PC-9 (cell line): ENCODE measurements at regions not wholly inside any gene's neighbourhood (a gene's known extent, or its start where the extent isn't known, plus 50 kb on each side); places are given as distances from the start of the nearest gene placed in this dataset.

ENCODE experiments used
- BruUV-seq: library from RNA; stranded (reverse); fragments of 400-500 nt; replicated peaks from 2 replicates; lab custom pipeline; 2021; lab: Mats Ljungman, UMichigan
- CTCF ChIA-PET: fragments of 300-600 bp; sonication (Branson Sonifier 250); formaldehyde crosslinking; loops from one replicate; lab custom pipeline; 2022; ENCODE audit warnings: antibody characterized with exemption; lab: Charles Lee
- POLR2A ChIA-PET: fragments of 300-600 bp; sonication (Branson Sonifier 250); formaldehyde crosslinking; loops from one replicate; lab custom pipeline; 2022; ENCODE audit warnings: antibody characterized with exemption; ENCODE audit not compliant: unreplicated experiment; lab: Charles Lee
- DNase-seq, 2 experiments: peaks; one replicate each; pipeline versions ENCODE4 v3.0.0 to v3.0.0-alpha.2; 2015 to 2022; ENCODE audit warnings: mixed read lengths in 1 of 2
- H2AFZ ChIP-seq: fragments of 200-600 bp; sonication (generic); 2 replicates; pipeline ENCODE4 v1.8.1; 2017; ENCODE audit warnings: antibody characterized with exemption
- H3F3A ChIP-seq: fragments of 200-600 bp; sonication (generic); 2 replicates; pipeline ENCODE4 v1.8.1; 2017; ENCODE audit warnings: antibody characterized with exemption, mild to moderate bottlenecking, low read depth; ENCODE audit not compliant: insufficient read depth
- H3K27ac ChIP-seq: fragments of 200-600 bp; sonication (generic); 2 replicates; pipeline ENCODE4 v1.6.1; 2016; ENCODE audit warnings: mixed run types
- H3K27me3 ChIP-seq: fragments of 200-600 bp; sonication (generic); 2 replicates; pipeline ENCODE4 v1.6.1; 2016; ENCODE audit warnings: low read depth, mixed run types; ENCODE audit not compliant: insufficient read depth
- H3K36me3 ChIP-seq: fragments of 200-600 bp; sonication (generic); 2 replicates; pipeline ENCODE4 v1.6.1; 2016; ENCODE audit warnings: low read depth, mixed run types
- H3K4me1 ChIP-seq: fragments of 200-600 bp; sonication (generic); replicated peaks from 2 replicates; pipeline ENCODE4 v1.6.1; 2016; ENCODE audit warnings: mixed run types; ENCODE audit not compliant: insufficient read depth
- H3K4me2 ChIP-seq: fragments of 200-600 bp; sonication (generic); 2 replicates; pipeline ENCODE4 v1.6.1; 2017; ENCODE audit warnings: mixed run types
- H3K4me3 ChIP-seq: fragments of 200-600 bp; sonication (generic); 2 replicates; pipeline ENCODE4 v1.6.1; 2016; ENCODE audit warnings: mixed run types
- H3K79me2 ChIP-seq: fragments of 200-600 bp; sonication (generic); 2 replicates; pipeline ENCODE4 v1.6.1; 2017; ENCODE audit warnings: low read depth, mixed run types
- H3K9me2 ChIP-seq: fragments of 200-600 bp; sonication (generic); 2 replicates; pipeline ENCODE4 v1.8.1; 2017; ENCODE audit warnings: mild to moderate bottlenecking; ENCODE audit not compliant: insufficient read depth
- H3K9me3 ChIP-seq: fragments of 200-600 bp; sonication (generic); 2 replicates; pipeline ENCODE4 v1.8.1; 2016; ENCODE audit warnings: low read depth; ENCODE audit not compliant: insufficient read depth
- H4K20me1 ChIP-seq: fragments of 200-600 bp; sonication (generic); 2 replicates; pipeline ENCODE4 v1.8.1; 2017; ENCODE audit not compliant: insufficient read depth
- EZH2 ChIP-seq: fragments of 200-600 bp; sonication (generic); IDR thresholded peaks from 2 replicates; pipeline ENCODE4 v1.8.0; 2017; ENCODE audit warnings: antibody characterized with exemption, low read depth
- intact Hi-C: fragments of 100-400 bp; cut with micrococcal nuclease; formaldehyde crosslinking; loops from one replicate; pipeline ENCODE4 v1.10.0; 2022; ENCODE audit not compliant: unreplicated experiment
- TF ChIP-seq, protein P1 (sequence below): fragments of 200-600 bp; sonication (generic); conservative IDR thresholded peaks from 2 replicates; pipeline ENCODE4 v1.6.1; 2017; ENCODE audit warnings: mixed run types, antibody characterized with exemption, mild to moderate bottlenecking, moderate library complexity

DNA sequence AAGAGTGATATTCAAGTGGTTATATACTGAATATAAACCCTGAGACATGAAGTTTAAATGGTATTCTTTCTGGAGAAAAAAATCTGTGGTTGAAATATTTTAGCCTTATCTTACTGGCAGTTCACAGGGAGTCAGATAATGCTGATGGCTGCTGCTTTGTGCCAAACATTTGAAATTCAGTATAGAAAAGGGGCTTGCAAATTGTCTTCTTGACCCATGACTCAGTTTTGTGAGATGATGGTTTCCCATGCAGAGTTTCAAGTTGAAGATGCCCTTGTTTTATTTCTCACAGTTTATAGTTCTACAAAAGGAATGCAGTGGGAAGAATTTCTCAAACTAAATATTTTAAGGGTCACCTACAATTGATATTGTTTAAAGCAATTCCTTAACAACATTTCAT is 251.1 kb upstream of the MEOX2 start:
- H3K36me3 ChIP-seq, result no peaks in the 10 kb centered on the region
- no peaks in the 10 kb centered on the region for H3K9me3 ChIP-seq
- no peaks in the 10 kb centered on the region for H3K27me3 ChIP-seq
- intact Hi-C loops, result no loop called here
- no peak overlapping the region for H3K4me3 ChIP-seq
- H4K20me1 ChIP-seq, result no peaks in the 10 kb centered on the region
- ChIA-PET CTCF (no interaction called here), POLR2A (no interaction called here)
- DNase-seq, result no peak
- no peaks in the 10 kb centered on the region for H3K4me1 ChIP-seq
- H3F3A ChIP-seq, result no peaks in the 10 kb centered on the region
- TF ChIP-seq EZH2, result no peak
- TF ChIP-seq, protein P1, sequence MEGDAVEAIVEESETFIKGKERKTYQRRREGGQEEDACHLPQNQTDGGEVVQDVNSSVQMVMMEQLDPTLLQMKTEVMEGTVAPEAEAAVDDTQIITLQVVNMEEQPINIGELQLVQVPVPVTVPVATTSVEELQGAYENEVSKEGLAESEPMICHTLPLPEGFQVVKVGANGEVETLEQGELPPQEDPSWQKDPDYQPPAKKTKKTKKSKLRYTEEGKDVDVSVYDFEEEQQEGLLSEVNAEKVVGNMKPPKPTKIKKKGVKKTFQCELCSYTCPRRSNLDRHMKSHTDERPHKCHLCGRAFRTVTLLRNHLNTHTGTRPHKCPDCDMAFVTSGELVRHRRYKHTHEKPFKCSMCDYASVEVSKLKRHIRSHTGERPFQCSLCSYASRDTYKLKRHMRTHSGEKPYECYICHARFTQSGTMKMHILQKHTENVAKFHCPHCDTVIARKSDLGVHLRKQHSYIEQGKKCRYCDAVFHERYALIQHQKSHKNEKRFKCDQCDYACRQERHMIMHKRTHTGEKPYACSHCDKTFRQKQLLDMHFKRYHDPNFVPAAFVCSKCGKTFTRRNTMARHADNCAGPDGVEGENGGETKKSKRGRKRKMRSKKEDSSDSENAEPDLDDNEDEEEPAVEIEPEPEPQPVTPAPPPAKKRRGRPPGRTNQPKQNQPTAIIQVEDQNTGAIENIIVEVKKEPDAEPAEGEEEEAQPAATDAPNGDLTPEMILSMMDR, result no peak
- BruUV-seq, result no TSS peak
- H3K27ac ChIP-seq, result no peak overlapping the region
- H3K79me2 ChIP-seq, result no peaks in the 10 kb centered on the region
- H3K9me2 ChIP-seq, result no peaks in the 10 kb centered on the region
- no peak overlapping the region for H3K4me2 ChIP-seq
- no peak overlapping the region for H2AFZ ChIP-seq

DNA sequence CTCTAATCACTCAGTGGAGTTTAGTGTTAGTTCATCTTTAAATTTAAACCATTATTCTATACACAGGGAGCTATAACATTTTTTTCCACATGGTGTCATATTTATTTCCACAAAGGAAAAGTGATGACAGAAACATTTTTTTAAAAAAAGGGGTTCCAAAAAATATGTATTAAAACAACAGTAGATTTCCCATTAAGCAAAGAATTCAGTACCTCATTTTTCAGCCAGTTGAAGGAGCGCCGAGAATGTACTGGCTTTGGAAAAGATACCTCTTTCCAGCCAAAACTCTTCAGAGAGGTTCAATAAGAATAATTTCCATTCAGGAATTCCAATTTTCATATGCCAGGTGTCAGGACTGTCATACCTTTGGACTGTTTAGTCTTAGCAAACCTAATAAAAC is 250.5 kb upstream of the MEOX2 start:
- H3K36me3 ChIP-seq, result no peaks in the 10 kb centered on the region
- no peaks in the 10 kb centered on the region for H3K9me2 ChIP-seq
- no peaks in the 10 kb centered on the region for H3F3A ChIP-seq
- intact Hi-C loops, result no loop called here
- H3K4me3 ChIP-seq, result no peak overlapping the region
- H4K20me1 ChIP-seq, result no peaks in the 10 kb centered on the region
- no peaks in the 10 kb centered on the region for H3K27me3 ChIP-seq
- no peak overlapping the region for H2AFZ ChIP-seq
- no peaks in the 10 kb centered on the region for H3K79me2 ChIP-seq
- no TSS peak for BruUV-seq
- no peak for DNase-seq
- H3K4me2 ChIP-seq, result no peak overlapping the region
- POLR2A ChIA-PET, result no interaction called here
- H3K27ac ChIP-seq, result no peak overlapping the region
- CTCF ChIA-PET, result interaction anchor here (0.5 kb wide), 1 partner anchor 472 kb away, joined by 3 read pairs; no protein-coding TSS in a partner anchor
- H3K9me3 ChIP-seq, result no peaks in the 10 kb centered on the region
- H3K4me1 ChIP-seq, result no peaks in the 10 kb centered on the region
- no peak for TF ChIP-seq EZH2
- TF ChIP-seq, protein P1, result no peak

DNA sequence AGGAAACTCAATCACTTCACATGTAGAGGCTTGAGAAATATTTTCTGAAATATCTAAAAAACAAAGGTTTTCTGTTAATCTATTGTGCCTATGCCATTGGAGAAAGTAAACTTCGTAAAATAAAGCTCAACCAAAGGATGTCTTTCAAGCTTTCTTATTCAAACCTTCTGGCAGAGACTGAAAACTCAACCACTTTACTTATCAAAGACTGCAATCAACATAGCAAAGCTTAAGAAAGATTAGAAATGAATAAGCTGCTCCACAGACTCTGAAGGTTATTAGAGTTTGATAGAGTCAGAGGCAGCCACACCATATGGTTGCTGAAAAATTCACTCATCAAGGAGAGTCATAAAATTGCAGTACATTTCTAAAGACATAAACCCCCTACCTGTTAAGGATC is 245.8 kb upstream of the MEOX2 start:
- CTCF ChIA-PET, result no interaction called here

More for the DNA sequence above, 245.8 kb upstream of the MEOX2 start:
- Histone ChIP-seq H2AFZ (no peak overlapping the region), H3K9me2 (no peaks in the 10 kb centered on the region), H3K9me3 (no peaks in the 10 kb centered on the region), H3K4me1 (no peaks in the 10 kb centered on the region), H3K4me3 (no peak overlapping the region), H3K4me2 (no peak overlapping the region), H4K20me1 (no peaks in the 10 kb centered on the region), H3F3A (no peaks in the 10 kb centered on the region), H3K27me3 (no peaks in the 10 kb centered on the region), H3K79me2 (no peaks in the 10 kb centered on the region), H3K27ac (no peak overlapping the region), H3K36me3 (no peaks in the 10 kb centered on the region)
- BruUV-seq, result no TSS peak
- POLR2A ChIA-PET, result interaction anchor here (0.6 kb wide), 1 partner anchor 350 kb away, joined by 7 read pairs; no protein-coding TSS in a partner anchor
- no peak for DNase-seq
- no peak for TF ChIP-seq EZH2
- TF ChIP-seq, protein P1, result no peak
- intact Hi-C loops, result no loop called here
